HG02973 (cell line): ENCODE measurements at regions not wholly inside any gene's neighbourhood (a gene's known extent, or its start where the extent isn't known, plus 50 kb on each side); places are given as distances from the start of the nearest gene placed in this dataset.
"Not testable (repeated sequence)": the region's sequence is repeated elsewhere in the genome, so short reads cannot be mapped to it uniquely, and the experiment has no call there.

Experiments used
- ATAC-seq: cut with Tn5 transposase; IDR thresholded peaks from one replicate; pipeline ENCODE4 v1.9.1; 2021; ENCODE audit warnings: moderate library complexity; ENCODE audit not compliant: unreplicated experiment

DNA sequence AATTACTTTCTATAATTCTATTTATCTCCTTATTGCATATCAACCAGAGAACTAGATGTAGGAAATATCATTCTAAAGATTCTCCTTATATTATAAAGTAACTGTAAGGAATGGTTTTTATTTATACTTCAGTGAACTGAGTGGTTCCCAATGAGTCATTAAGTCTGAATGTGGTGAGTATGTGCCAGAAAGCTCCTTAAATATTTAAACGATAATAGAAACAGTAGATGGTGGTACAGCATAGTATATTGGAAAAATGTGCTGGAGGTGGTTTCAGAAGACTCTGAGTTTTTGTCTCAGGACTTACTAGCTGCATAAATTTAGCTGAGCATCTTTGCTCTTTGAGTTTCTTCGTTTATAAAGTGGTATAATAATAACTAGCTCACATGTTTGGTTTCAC, 653.5 kb downstream of the FAM181B start:
- no peak for ATAC-seq

DNA sequence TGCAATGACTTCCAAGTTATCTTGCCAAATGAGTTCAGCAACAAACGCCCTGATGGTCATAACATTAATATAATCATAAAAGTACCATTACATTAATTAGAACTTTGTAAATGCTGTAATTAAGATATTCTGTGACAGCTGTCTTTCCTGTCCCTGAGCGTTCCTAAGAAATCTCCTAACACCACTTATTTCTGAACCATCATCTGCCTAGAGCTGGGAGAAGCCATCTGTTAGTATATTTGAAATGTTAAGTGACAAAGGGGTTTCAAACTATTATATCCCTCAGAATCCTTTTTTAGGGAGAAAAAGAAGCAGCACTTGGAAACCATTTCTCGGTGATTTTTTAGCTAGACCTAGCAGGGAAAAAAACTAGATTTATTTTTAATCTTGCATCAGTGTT, 657.5 kb downstream of the FAM181B start:
- no peak for ATAC-seq

DNA sequence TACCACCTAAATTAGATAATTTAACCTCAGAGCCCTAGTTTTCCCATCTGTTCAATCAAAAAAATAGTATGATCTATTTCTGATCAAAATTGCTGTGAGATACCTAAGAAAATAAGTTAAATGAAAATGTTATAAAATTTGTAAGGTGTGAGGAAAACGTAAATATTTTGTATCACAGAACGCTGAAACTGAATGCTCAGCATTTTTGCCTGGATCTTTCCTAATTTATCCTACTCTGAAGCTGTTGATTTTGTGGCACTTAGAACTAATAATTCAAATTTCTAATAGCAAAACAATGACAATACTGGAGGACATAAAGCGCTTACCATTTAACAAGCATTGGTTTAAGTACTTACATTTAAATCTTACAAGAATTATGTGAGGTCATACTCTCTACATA, 674.2 kb downstream of the FAM181B start:
- ATAC-seq: no peak

DNA sequence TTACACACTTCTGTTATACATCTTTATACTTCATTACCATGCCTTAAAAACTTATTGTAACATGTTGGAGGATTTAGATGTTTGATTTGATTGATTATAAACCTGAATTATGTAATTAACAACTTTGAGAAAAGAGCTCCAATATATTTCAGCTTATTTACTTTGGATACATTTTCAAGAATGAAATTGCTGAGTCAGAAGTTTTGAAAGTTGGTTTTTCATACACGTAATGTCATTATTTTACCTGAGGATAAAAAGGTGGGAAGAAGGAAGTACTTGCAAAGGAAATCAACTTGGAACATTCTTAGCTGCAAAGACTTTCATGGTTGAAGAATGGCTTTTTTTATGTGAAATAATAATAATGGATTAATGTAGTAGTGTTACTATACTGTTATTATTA, 677.2 kb downstream of the FAM181B start:
- ATAC-seq: no peak

DNA sequence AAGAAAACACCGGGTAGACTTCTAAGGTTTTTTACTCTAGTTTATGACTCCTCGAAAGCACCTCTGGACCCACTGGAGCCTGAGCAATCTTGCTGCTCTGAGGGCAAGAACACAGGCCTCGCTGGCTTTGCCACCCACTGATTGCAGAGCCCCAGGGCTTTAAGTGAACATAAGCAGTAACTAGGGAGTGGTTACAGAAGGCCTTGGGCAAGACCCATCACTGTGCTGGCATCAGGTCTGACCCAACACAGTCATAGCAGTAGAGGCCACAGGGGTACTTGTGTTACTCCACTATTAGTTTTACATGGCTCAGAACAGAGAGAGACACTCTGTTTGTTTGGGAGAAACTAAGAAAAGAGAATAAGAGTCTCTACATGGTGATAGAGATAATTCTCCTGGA, 684.5 kb downstream of the FAM181B start:
- no peak for ATAC-seq

DNA sequence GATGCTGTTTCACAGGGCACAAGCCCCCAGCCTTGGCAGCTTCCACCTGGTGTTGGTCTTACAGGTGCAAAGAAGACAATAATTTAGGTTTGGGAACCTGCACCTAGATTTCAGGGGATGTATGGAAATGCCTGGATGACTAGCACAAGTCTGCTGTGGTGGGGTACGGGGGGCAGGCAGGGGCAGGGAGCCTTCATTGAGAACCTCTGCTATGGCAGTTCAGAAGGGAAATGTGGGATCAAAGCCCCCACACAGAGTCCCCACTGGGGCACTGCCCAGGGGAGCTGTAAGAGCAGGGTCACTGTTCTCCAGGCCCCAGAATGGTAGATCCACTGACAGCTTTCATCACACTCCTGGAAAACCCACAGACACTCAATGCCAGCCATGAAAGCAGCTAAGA, 686.5 kb downstream of the FAM181B start:
- no peak for ATAC-seq

DNA sequence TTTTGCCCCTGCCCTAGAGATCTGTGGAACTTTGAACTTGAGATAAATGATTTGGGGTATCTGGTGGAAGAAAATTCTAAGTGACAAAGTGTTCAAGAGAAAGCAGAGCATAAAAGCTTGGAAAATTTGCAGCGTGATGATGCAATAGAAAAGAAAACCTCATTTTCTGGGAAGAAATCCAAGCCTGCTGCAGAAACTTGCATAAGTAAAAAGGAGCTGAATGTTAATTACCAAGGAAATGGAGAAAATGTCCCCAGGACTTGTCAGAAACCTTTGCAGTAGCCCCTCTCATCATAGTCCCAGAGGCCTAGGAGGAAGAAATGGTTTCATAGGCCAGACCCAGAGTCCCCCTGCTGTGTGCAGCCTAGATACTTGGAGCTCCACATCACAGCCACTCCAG, 686.9 kb downstream of the FAM181B start:
- no peak for ATAC-seq

DNA sequence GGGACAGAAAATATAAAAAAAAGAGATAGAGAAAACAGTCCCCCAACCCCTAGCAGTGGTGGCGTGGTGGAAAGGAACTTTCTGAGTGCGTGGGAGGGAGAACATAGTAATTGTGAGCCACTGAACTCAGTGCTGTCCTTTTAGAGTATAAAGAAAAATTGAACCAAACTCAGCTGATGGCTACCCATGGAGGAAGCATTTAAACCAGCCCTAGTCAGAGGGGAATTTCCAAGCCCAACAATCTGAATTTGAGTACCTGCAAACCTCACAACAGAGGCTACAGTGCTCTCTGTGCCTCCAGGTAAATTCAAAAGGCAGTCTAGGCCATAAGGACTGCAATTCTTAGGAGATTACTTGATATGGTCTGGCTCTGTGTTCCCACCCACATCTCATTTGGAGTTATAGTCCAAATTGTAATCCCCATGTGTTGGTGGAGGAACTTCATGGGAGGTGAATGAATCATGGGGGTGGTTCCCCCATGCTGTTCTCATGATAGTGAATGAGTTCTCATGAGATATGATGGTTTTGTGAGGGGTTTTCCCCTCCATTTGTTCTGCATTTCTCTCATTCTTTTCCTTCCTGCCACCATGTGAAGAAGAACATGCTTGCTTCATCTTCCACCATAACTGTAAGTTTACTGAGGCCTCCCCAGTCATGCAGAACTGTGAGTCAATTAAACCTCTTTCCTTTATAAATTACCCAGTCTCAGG, 687.8 kb downstream of the FAM181B start:
- ATAC-seq: no peak

DNA sequence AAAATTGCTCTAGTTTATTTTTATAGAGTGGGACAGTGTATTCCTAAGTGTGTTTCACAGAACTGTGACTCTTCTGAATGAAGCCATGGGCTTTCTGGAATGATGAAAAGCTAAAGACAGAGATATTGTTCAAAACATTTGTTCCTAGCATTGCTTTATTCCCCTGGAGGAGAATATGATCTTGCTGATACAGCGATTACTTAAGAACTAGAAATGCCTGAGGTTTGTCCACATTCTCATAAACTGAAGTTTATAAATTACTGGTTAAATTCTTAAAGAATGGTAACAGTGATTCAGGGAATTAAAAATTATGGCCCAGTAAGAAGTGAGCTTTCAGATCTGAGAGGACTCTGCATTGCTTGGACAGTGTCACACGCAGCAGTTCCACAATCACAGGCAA, 690.3 kb downstream of the FAM181B start:
- no peak for ATAC-seq

DNA sequence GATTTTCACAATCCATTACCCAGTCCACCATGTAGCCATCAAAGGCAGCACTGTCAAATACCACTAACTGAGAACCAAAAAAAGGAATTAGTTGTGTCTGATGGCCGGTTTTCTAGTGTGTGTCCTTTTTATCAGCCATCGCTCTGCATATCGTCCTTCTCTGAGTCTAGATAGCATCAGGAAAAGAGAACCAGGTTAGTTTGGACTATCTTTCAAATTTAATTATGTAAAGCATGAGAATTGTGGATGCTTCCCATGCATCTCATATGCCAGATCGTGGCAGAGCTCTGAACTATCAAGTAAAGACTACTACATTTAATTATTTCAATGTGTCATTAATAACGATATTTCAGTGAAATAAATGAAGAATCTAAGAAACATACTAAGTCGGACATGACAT, 691.9 kb downstream of the FAM181B start:
- ATAC-seq: no peak

DNA sequence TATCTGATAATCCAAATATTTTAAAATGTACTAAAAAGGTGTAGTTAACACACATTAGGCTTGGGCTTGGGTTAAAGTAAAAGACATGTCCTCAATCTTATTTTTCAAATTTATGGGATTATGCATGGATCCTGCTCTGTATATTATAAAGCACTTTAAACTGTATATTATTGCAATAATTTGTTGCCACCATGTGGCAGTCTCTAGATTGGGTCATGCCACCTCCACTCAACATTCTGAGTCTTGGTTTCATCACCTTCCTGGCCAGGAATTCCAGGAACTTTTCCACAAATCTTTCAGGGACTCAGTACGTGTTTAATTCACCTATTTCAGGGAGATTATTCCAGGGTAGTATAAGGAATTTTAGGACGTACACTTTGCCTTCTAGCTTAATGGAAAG, 695.5 kb downstream of the FAM181B start:
- ATAC-seq: no peak

DNA sequence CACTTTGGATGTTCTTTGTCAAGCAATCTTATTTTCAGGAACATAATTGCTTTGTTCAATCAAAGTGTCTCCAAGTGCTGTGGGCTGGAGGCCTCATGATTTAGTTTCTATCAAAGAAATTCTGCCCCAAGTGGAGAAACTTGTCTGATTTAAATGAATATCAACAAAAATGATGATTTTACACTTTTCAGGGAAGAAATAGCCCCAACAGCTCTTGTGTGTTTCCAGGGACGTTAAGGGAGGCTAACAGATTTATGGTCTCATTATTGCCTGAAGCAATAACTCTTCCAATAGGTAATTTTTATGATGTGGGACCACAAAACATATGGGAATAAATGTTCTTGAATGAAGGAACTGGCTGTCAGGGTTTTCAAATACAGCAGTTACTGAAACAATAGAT, 699.1 kb downstream of the FAM181B start:
- no peak for ATAC-seq

DNA sequence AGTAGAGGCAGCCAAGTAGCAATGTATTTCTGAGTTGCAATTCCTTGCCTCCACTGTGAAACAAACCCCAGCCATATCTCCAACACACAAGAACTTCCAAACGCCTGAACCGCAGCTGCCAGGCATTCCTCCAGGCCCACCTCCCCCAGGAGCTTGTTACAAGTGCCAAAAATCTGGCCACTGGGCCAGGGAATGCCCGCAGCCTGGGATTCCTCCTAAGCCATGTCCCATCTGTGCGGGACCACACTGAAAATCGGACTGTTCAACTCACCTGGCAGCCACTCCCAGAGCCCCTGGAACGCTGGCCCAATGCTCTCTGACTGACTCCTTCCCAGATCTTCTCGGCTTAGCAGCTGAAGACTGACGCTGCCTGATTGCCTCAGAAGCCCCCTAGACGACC, 706.3 kb downstream of the FAM181B start:
- ATAC-seq: not testable (repeated sequence)

DNA sequence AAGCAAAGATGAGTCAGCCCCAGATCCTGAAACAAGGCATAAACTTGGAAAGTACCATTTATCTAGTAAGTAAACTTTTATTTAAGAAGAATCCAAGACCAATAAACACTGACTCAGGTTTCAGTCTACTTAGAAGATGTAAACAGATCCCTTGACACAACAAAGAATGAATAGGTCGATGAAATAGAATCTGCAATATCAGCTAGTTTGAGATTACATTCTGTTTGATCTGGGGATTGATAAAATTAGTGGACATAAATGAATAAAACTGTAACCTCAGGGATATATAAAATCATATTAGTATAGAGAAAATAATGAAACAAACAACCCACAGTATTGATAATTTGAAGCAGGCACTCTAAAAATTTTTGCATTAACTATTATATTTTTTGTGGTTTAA, 708.9 kb downstream of the FAM181B start:
- no peak for ATAC-seq

DNA sequence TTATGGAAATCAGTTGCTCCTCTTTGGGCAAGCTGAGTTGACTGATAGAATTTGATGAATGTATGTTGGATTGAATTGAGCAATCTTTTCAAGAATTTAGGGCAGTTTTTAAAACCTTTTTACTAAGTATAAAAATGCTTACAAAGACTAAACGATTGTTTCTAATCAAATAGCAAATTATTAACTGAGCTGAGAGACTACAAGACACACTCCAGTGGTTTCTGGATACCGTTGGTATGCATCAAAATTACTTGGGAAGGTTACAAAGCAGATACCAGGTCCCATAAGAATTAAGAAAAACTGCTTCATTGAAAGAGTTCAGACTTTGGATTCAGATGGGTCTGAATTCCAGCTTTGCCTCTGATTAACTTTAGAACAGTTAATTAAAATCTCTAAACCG, 721.4 kb downstream of the FAM181B start:
- ATAC-seq: no peak

DNA sequence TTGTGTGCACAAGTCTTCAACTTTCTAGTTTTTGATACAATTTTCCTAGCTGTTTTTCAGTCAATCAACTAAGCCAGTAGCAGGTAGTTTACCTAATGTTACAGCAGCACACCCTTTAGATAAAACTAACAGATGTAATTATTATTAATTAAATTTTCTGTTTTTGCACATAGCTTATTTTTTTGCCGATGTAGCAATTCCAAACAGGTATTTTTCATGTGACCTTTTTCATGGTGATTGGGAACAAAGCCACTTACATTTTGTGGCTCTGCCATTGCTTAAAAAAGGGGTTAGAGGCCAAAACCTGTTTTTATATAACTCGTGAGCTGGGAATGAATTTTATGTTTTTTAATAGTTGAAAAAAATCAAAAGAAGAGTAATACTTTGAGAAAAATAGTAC, 724.5 kb downstream of the FAM181B start:
- ATAC-seq: no peak

DNA sequence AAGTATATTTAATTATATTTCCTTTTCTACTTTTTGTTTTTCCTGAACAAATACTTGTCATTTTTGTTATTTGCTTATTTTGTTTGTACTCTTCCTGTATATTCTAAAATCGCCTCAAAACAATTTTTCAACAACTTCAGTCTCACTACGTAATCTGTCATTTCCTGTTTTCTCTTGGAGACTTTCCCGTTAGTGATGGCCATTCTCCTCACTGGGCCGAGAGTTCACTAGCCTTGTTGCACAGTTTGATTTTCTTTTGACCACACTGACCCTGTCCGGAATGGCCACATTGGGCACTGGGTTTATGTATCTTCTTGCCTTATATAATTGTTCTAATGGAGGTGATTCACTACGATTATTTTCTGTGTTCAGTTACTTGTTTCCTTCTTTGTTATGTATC, 726.1 kb downstream of the FAM181B start:
- no peak for ATAC-seq

DNA sequence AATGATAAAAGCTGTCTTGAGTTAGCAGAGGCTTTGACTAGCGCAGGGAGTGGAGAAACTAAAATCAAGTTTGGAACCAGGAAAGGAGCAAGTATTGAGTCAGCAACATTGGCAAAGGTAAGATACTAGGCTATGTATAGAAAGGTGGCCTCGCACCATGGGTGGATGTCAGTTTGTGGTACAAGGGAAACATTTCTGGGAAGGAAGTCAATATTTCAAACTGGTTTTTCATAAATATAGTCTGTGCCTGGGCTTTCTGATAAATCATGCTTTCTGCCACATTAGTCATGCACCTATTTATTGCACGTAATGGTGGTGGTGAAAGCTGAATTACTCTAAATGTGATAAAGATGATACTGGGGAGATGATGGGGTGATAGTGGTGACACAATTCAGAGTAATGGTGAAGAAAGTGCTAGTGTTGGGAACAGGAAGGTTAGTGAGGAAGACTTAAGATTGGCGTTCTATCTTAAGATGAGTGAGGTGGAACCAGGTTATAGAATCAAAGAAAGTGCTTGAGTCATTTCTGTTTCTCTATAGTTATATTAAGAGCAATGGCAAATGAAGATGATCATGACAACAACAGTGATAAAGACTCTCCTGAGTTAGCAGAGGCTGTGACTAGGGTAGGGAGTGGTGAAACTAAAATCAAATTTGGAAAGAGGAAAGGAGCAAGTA, 729.0 kb downstream of the FAM181B start:
- no peak for ATAC-seq

DNA sequence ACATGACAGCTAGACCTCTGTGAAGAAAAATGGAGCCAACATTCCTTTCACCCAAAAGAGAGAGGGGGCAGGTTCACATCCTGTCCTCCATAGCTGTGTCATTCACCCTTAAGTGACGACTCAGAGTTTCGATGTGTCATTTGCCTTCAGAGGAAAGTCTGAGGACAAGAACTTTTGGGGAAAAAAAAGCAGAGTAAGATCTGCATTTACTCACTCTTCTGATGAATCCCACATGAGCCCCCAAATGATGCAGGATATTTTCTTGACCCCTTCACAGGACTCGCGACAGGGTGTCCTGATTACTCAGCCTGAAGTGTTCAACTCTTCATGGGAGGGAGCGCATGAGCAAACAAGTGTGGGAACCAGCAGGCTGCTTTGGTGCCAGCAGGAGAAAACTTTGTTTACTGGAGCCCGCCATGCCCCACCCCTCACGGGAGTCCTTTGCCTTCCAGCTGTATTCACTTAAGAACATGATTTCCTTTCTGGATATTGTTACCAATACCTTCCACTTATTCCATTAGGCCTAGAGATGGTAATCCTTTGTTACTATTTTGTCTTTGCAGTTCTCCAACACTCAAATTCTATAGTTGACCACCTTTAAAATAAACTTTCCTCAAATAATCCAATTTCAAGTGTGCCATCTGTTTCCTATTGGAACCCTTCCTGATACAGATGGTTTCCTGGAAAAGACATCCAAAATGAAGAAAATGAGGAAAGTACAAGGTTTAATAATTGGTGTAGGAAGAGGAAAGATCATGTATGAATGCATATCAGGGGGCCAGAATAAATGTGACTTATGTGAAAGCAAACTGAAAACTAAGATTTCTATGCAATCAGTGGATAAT, 729.8 kb downstream of the FAM181B start:
- ATAC-seq: no peak

DNA sequence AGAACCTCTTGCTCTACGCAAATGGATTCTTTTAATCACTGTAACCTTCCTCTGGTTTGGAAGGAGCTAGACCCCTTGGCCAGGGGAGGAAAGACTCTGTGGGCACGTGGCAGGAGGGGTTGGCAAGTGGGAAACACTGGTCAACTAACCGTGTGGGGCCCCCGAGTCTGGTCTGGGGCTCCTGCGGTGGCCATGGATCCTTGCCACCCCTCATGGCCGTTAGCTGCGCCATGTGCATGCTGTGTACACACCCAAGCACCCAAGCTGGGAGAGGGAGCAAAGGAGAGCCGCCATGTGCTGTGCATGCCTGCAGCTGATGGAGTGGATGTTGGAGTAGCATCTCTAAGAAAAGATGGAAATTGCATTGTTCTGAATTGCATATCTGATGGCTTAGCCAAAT, 730.6 kb downstream of the FAM181B start:
- ATAC-seq: no peak

DNA sequence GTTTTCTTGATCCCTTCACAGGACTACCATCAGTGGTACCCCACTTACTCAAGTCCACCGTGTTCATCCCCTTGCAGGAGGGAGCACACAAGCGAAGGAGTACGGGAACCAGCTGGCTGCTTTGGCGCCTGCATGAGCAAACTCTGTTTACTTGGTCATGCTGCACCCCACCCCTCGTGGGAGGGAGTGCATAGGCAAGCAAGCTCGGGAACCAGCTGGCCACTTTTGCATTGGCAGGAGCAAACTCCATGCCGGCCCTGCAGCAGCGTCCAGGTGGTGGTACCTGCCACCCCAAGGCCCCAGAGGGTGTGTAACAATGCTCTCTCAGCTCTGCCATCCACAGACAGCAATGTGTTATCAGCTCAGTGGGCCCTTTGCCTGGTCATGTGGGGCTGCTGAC, 737.8 kb downstream of the FAM181B start:
- no peak for ATAC-seq

DNA sequence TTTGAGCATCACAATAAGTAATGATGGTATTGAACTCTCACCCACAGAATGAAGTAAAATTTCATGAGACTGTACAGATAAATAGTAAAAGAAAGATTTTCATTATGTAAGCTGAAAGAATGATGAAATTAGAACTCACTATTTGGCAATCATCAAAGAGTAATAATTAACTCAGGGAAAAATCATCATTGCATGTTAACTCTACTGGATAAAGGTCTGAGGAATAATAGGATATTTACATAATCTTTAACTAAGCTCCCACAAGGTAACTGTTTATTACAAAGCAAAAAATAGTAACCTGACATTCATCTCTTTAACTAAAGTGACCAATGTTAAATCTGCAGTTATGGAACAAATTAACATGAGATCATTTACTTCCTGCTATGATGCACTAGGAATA, 739.9 kb downstream of the FAM181B start:
- no peak for ATAC-seq
